B cell (primary cell): ENCODE measurements at regions not wholly inside any gene's neighbourhood (a gene's known extent, or its start where the extent isn't known, plus 50 kb on each side); places are given as distances from the start of the nearest gene placed in this dataset.

Experiments used
- CTCF ChIP-seq: fragments of 200-600 bp; IDR thresholded peaks from one replicate; pipeline ENCODE4 v1.8.0; 2022; ENCODE audit warnings: antibody characterized with exemption, mild to moderate bottlenecking
- EZH2 ChIP-seq: IDR thresholded peaks from 2 replicates; pipeline ENCODE4 v1.6.1; 2012; ENCODE audit warnings: borderline replicate concordance, low read depth, mild to moderate bottlenecking, moderate library complexity, low read length; ENCODE audit not compliant: insufficient read depth, poor library complexity, severe bottlenecking

- TF ChIP-seq CTCF (no peak), EZH2 (no peak)
These were observed 513.7 kb downstream of the PLA2G4A start for GRCh38 chr1:187342495-187342894.
